T follicular helper cell (primary cell): ENCODE measurements at regions not wholly inside any gene's neighbourhood (a gene's known extent, or its start where the extent isn't known, plus 50 kb on each side); places are given as distances from the start of the nearest gene placed in this dataset.
"Not testable (repeated sequence)": the region's sequence is repeated elsewhere in the genome, so short reads cannot be mapped to it uniquely, and the experiment has no call there.

Source experiments
- DNase-seq: peaks from one replicate; pipeline ENCODE4 v3.0.0-alpha.2; 2020; ENCODE audit warnings: low read depth

- DNase-seq: not testable (repeated sequence)
Observed at GRCh38 chr1:146326863-146327262, 98.0 kb upstream of the NOTCH2NLA start.

GRCh38 chr1:146324463-146324862, 95.6 kb upstream of the NOTCH2NLA start:
- not testable (repeated sequence) for DNase-seq

GRCh38 chr1:146323302-146323701, 94.5 kb upstream of the NOTCH2NLA start:
- DNase-seq: not testable (repeated sequence)

GRCh38 chr1:146322893-146323292, 94.1 kb upstream of the NOTCH2NLA start:
- DNase-seq: not testable (repeated sequence)

- DNase-seq: not testable (repeated sequence)
Observed at GRCh38 chr1:146318715-146319114, 89.9 kb upstream of the NOTCH2NLA start.

- DNase-seq: not testable (repeated sequence)
Observed at GRCh38 chr1:146317785-146318184, 89.0 kb upstream of the NOTCH2NLA start.

GRCh38 chr1:146314449-146315246, 85.8 kb upstream of the NOTCH2NLA start:
- not testable (repeated sequence) for DNase-seq

GRCh38 chr1:146310579-146310978, 81.8 kb upstream of the NOTCH2NLA start:
- not testable (repeated sequence) for DNase-seq

GRCh38 chr1:146309427-146309826, 80.6 kb upstream of the NOTCH2NLA start:
- not testable (repeated sequence) for DNase-seq

GRCh38 chr1:146308892-146309291, 80.1 kb upstream of the NOTCH2NLA start:
- not testable (repeated sequence) for DNase-seq

GRCh38 chr1:146308152-146308551, 79.3 kb upstream of the NOTCH2NLA start:
- not testable (repeated sequence) for DNase-seq

- DNase-seq: not testable (repeated sequence)
Observed at GRCh38 chr1:146307632-146308031, 78.8 kb upstream of the NOTCH2NLA start.

GRCh38 chr1:146306651-146307050, 77.8 kb upstream of the NOTCH2NLA start:
- not testable (repeated sequence) for DNase-seq

- not testable (repeated sequence) for DNase-seq
Observed at GRCh38 chr1:146305442-146305841, 76.6 kb upstream of the NOTCH2NLA start.

- not testable (repeated sequence) for DNase-seq
Observed at GRCh38 chr1:146298575-146298897, 69.7 kb upstream of the NOTCH2NLA start.

- DNase-seq: not testable (repeated sequence)
Observed at GRCh38 chr1:146297781-146298574, 69.2 kb upstream of the NOTCH2NLA start.

- not testable (repeated sequence) for DNase-seq
Observed at GRCh38 chr1:146292940-146293936, 64.4 kb upstream of the NOTCH2NLA start.

- not testable (repeated sequence) for DNase-seq
Observed at GRCh38 chr1:146292424-146292823, 63.6 kb upstream of the NOTCH2NLA start.

- DNase-seq: not testable (repeated sequence)
Observed at GRCh38 chr1:146287881-146288280, 59.1 kb upstream of the NOTCH2NLA start.

GRCh38 chr1:146284760-146285159, 55.9 kb upstream of the NOTCH2NLA start:
- not testable (repeated sequence) for DNase-seq

GRCh38 chr1:146283527-146283880, 54.7 kb upstream of the NOTCH2NLA start:
- not testable (repeated sequence) for DNase-seq
